Cardiac fibroblast (primary cell): ENCODE measurements at regions not wholly inside any gene's neighbourhood (a gene's known extent, or its start where the extent isn't known, plus 50 kb on each side); places are given as distances from the start of the nearest gene placed in this dataset.

Experiments used
- DNase-seq, 2 donors: peaks; one replicate each; pipeline versions ENCODE4 v3.0.0 to v3.0.0-alpha.2; 2010; ENCODE audit warnings: low read depth in 2 of 2
- H3K4me3 ChIP-seq, 2 donors: replicated peaks in 1 of 2; 1 replicate in 1 of 2; 2 replicates in 1 of 2; pipeline ENCODE4 v1.5.1; 2011; ENCODE audit warnings: low read depth in 2 of 2, low read length in 2 of 2, mild to moderate bottlenecking in 2 of 2, moderate library complexity in 1 of 2
- TF ChIP-seq, protein P1 (sequence below): IDR thresholded peaks from one replicate; pipeline ENCODE4 v1.5.1; 2011; ENCODE audit warnings: low read depth, mild to moderate bottlenecking, low read length, inconsistent platforms

DNA sequence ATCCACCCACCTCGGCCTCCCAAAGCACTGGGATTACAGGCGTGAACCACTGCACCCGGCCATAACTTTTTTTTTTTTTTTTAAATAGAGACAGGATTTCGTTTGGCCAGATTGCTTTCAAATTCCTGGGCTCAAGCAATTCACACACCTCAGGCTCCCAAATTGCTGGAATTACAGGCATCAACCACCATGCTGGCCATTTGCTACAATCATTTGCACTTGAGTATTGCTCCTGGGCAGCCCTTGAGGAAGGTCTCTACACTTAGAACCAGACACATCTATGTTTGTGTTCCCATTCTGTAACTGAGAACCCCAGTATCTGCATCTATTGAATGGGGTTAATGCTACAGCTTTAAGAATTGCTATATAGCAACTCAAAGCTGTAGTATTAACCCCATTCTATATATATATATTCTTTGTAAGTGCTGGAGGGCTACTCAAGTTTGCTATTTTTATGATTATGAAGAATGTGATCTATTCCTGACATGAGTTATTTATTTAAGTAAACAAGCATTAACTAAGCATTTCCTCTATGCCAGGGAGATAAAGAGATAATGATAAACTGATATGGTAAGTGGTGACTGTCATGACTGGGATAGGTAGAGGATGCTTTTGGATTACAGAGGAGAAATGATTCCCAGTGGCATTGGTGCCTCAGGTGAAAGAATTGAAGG, 496.5 kb upstream of the TNC start:
- TF ChIP-seq, protein P1, sequence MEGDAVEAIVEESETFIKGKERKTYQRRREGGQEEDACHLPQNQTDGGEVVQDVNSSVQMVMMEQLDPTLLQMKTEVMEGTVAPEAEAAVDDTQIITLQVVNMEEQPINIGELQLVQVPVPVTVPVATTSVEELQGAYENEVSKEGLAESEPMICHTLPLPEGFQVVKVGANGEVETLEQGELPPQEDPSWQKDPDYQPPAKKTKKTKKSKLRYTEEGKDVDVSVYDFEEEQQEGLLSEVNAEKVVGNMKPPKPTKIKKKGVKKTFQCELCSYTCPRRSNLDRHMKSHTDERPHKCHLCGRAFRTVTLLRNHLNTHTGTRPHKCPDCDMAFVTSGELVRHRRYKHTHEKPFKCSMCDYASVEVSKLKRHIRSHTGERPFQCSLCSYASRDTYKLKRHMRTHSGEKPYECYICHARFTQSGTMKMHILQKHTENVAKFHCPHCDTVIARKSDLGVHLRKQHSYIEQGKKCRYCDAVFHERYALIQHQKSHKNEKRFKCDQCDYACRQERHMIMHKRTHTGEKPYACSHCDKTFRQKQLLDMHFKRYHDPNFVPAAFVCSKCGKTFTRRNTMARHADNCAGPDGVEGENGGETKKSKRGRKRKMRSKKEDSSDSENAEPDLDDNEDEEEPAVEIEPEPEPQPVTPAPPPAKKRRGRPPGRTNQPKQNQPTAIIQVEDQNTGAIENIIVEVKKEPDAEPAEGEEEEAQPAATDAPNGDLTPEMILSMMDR: no peak
- DNase-seq: no peak

DNA sequence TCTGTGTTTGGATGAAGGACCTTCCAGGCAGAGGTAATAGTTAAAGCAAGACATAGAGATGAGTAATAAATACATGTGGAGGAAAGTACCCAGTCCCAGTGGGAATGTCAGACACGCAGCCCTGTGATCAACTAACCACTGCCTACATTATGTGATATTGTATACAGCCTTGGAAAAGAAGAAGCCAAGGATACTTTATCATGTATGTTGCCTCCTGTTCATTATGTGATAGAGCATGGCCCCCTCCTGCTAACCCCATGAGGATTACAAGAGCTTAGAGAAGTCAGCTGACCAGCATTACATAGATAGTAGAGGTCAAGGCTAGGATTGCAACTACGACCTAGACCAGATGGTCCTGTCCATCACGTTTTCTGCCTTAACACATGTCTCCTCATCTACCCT, 497.0 kb upstream of the TNC start:
- TF ChIP-seq, protein P1: no peak
- no peak overlapping the region for H3K4me3 ChIP-seq
- peak in 1 of 2 donors; percentile 87 for DNase-seq

More for the DNA sequence above, 496.5 kb upstream of the TNC start:
- H3K4me3 ChIP-seq: no peak overlapping the region

DNA sequence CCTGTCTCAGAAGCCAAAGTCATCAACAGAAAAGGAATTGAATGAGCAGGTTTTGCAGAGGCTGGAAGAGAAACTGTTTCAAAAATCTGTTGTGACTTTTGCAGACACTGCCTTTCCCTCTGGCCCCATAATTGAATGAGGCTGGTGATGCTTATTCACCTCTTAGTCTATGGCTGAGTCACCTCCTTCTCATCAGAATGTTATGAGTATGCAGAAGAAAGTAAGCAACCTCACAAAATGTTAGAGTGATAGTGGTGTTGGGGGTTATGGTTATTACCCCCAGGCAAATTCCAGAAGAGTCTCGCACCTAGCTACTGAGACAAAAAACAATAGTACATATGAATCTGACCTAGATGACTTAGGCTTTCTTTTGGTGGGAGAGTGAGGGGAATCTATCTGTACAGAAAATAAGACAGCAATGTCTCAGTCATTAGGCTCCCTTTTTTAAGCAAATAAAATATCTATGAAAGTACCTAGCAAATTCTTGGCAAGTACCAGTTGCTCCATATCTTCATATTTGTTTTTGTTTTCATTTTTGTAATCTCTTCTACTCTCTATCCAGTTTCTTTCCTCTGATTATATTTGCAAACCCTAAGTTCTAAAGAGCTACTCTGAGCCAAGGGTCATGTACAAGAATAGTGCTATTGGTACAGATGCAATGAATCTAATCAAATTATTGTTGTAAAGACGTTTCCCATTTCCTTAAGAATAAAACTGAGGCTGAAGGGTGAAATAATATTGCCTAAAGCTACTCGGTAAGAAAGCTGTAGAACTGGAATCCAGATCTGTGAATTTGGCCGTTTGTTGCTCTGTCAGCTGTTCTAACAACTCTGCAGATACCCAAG, 498.1 kb upstream of the TNC start:
- H3K4me3 ChIP-seq: no peak overlapping the region
- peak; percentile 54 to 95 for DNase-seq
- TF ChIP-seq, protein P1: no peak

DNA sequence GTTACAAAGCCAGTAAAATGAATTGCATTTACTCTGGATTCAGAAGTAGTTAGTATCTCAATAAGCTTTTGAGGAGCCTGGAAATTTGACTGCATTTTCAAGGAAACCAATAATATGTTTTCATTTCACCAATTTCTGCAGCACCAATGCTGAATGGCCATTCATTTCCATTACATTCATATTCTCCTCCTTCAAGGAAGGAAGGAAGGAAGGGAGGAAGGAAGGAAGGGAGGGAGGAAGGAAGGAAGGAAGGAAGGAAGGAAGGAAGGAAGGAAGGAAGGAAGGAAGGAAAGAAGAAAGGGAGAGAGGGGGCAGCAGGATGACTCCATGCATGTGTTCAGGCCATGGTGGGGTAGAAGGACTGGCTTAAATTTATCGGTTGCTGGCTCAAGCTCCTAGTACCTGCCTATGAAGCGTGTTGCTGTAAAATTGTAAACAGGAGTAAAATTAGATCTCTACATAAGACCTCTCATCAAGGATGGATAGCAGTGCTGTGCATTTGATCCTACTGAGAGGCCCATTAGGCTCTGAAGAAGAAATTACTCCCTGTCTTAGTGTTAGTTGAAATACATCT, 498.8 kb upstream of the TNC start:
- TF ChIP-seq, protein P1: no peak
- DNase-seq: no peak
- H3K4me3 ChIP-seq: no peak overlapping the region

DNA sequence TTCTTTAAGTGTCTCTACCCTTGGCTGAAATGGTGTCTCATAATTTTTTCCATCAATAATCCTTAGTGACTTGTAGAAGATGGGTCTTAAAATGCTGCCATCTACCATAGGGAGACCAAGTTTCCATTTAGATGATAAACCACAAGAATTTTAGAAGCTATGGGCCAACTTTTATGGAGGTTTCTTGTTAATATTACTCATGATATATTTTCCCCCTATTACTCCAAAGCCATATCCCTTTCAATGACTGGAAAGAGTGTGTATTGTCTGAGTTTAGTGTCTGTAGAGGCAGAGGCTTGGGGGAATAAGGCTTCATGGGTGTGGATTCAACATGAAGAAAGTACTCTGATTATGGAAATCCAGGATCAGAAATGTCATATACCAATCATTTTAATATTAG, 507.3 kb upstream of the TNC start:
- TF ChIP-seq, protein P1: no peak
- H3K4me3 ChIP-seq: no peak overlapping the region
- DNase-seq: no peak

- H3K4me3 ChIP-seq: no peak overlapping the region
- DNase-seq: no peak
- TF ChIP-seq, protein P1: no peak
These were observed 508.0 kb upstream of the TNC start for GRCh38 chr9:115625954-115626353.
